ENCODE measurements at regions not wholly inside any gene's neighbourhood (a gene's known extent, or its start where the extent isn't known, plus 50 kb on each side); places are given as distances from the start of the nearest gene placed in this dataset.

- ATAC-seq (no peak), DNase-seq (no peak)
- Mint-ChIP-seq H3K27me3 (no peaks in the 10 kb centered on the region), H3K4me3 (no peak overlapping the region), H3K36me3 (ENCODE audit: low read depth) (no peaks in the 10 kb centered on the region), H3K4me1 (ENCODE audit: low read depth) (no peaks in the 10 kb centered on the region), H3K27ac (no peak overlapping the region), H3K9me3 (peaks cover 4% of the 10 kb centered on the region)
- intact Hi-C loops (cut with micrococcal nuclease) = no loop called here
- ChIA-PET CTCF (no interaction called here), POLR2A (no interaction called here)
- TF ChIP-seq CTCF (IDR thresholded peaks at IDR 0.05) = no peak
Measured at GRCh38 chr7:115593111-115593510, 437.5 kb downstream of the TFEC start.

- no peaks in the 10 kb centered on the region for H3K27me3 Mint-ChIP-seq
- intact Hi-C loops (cut with micrococcal nuclease) = no loop called here
- H3K27ac Mint-ChIP-seq = no peak overlapping the region
- POLR2A ChIA-PET = no interaction called here
- peaks cover 3% of the 10 kb centered on the region for H3K9me3 Mint-ChIP-seq
- no peaks in the 10 kb centered on the region for H3K4me1 Mint-ChIP-seq (ENCODE audit: low read depth)
- ATAC-seq = no peak
- no peaks in the 10 kb centered on the region for H3K36me3 Mint-ChIP-seq (ENCODE audit: low read depth)
- no peak overlapping the region for H3K4me3 Mint-ChIP-seq
- no peak for TF ChIP-seq CTCF (IDR thresholded peaks at IDR 0.05)
- CTCF ChIA-PET = no interaction called here
- DNase-seq = no peak
Measured at GRCh38 chr7:115585015-115585718, 445.4 kb downstream of the TFEC start.

GRCh38 chr7:115582956-115583355, 447.6 kb downstream of the TFEC start:
- Mint-ChIP-seq H3K27me3 (no peaks in the 10 kb centered on the region), H3K27ac (no peak overlapping the region), H3K36me3 (ENCODE audit: low read depth) (no peaks in the 10 kb centered on the region), H3K4me1 (ENCODE audit: low read depth) (no peaks in the 10 kb centered on the region), H3K9me3 (peaks cover 2% of the 10 kb centered on the region), H3K4me3 (no peak overlapping the region)
- TF ChIP-seq CTCF (IDR thresholded peaks at IDR 0.05) = no peak
- DNase-seq (no peak), ATAC-seq (no peak)
- CTCF ChIA-PET = no interaction called here
- intact Hi-C loops (cut with micrococcal nuclease) = no loop called here
- POLR2A ChIA-PET = no interaction called here

- ChIA-PET CTCF (no interaction called here), POLR2A (no interaction called here)
- Mint-ChIP-seq H3K36me3 (ENCODE audit: low read depth) (no peaks in the 10 kb centered on the region), H3K27me3 (peaks cover 3% of the 10 kb centered on the region), H3K9me3 (no peaks in the 10 kb centered on the region), H3K27ac (no peak overlapping the region), H3K4me3 (no peak overlapping the region), H3K4me1 (ENCODE audit: low read depth) (no peaks in the 10 kb centered on the region)
- intact Hi-C loops (cut with micrococcal nuclease) = no loop called here
- ATAC-seq (no peak), DNase-seq (no peak)
- no peak for TF ChIP-seq CTCF (IDR thresholded peaks at IDR 0.05)
Measured at GRCh38 chr7:115578576-115578975, 452.0 kb downstream of the TFEC start.

GRCh38 chr7:115574681-115575291, 455.8 kb downstream of the TFEC start:
- intact Hi-C loops (cut with micrococcal nuclease) = no loop called here
- Mint-ChIP-seq H3K4me3 (no peak overlapping the region), H3K36me3 (ENCODE audit: low read depth) (no peaks in the 10 kb centered on the region), H3K9me3 (no peaks in the 10 kb centered on the region), H3K27me3 (peaks cover 3% of the 10 kb centered on the region), H3K4me1 (ENCODE audit: low read depth) (no peaks in the 10 kb centered on the region), H3K27ac (no peak overlapping the region)
- no peak for ATAC-seq
- no peak for DNase-seq
- TF ChIP-seq CTCF (IDR thresholded peaks at IDR 0.05) = no peak
- POLR2A ChIA-PET = no interaction called here
- CTCF ChIA-PET = no interaction called here
